HG02759 (cell line): ENCODE measurements at regions not wholly inside any gene's neighbourhood (a gene's known extent, or its start where the extent isn't known, plus 50 kb on each side); places are given as distances from the start of the nearest gene placed in this dataset.

ENCODE experiments used
- ATAC-seq: cut with Tn5 transposase; IDR thresholded peaks from one replicate; pipeline ENCODE4 v1.9.1; 2021; ENCODE audit warnings: mild to moderate bottlenecking, moderate library complexity; ENCODE audit not compliant: unreplicated experiment

DNA sequence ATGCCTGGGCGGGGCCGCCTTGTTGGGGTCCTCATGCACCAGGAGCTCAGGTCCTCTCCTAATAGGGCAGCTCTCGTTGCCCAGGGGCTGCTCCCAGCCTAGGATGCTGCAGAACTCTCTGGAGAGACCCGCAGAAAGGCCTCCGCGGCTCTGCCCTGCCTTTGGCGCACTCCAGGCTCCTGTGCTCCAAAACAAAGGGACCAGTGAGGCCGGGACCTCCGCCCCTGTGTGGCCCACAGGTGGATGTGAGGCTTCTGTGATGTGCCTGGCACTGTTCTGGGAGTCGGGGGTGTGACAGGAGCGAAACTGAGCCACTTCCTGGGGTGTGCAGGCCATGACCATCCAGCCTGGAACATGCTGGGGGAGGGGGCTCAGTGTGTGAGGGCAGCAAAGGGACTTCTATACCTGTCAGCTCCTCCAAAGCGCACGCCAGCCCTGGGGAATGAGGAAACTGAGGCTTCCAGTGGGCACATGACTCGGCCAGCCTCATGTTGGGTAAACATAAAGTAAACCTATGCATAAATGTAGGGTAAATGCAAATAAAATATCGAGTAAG lies 153.2 kb downstream of the IRF8 start:
- ATAC-seq, result no peak

DNA sequence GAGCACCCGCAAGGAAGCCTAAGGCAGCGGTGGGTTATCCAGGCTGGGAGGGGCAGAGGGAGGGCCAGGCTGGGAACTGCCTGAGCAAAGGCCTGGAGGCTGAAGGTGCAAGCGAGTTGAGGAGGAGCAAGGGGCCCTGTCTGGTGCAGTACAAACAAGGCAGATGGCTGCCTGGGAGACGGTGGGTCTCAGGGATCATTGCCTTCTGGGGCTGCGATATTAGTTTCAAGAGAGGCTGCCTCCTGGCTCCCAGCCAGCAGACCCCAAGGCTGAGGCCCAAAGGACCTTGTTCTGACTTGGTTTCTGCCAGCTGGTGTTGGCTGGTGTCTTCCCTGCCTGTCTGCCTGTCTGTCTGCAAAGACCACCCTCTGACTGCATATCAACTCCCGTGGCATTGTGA lies 154.0 kb downstream of the IRF8 start:
- ATAC-seq, result no peak

DNA sequence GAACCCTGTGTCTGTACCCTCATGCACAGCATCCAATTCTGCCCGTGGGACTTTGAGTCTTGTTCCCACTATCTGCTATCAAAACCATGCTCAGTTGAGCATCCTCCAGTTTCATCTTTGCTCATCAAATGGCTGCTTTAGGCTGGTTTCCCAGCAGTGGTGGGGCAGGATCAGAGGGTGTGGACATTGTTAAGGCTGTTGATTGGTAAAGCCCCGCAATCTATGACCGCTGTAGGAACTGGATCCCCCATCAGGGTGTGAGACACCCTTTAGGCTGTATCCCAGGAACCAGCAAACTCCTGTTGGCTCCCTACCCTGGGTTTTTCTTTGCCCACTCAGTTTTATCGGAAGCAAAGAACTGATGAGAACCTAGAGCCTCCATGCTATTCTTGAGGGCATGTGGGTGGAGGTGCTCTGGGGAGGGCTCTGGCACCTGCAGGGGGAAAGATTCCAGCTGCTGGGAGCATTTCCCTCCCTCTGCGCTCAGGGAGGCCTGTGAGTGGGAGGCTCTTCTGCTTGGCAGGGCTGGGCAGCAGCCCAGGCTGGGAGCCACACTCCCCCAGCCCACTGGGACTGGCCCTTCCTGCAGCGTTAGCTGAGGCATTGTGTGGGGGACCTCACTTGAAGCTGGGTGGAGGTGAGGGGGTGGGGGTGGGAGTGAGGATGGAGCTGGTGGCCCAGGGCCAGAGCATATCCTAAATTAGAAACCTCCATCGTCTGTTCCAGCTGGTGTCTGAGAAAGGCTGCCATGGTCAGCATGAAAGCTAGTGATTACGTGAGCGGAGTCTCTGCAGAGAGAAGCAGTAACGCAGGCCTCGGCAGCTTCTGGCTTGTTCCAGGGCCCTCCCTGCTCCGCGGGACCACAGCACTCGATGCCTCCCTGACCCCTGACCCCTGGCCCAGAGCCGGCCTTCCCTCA lies 160.6 kb downstream of the IRF8 start:
- no peak for ATAC-seq

DNA sequence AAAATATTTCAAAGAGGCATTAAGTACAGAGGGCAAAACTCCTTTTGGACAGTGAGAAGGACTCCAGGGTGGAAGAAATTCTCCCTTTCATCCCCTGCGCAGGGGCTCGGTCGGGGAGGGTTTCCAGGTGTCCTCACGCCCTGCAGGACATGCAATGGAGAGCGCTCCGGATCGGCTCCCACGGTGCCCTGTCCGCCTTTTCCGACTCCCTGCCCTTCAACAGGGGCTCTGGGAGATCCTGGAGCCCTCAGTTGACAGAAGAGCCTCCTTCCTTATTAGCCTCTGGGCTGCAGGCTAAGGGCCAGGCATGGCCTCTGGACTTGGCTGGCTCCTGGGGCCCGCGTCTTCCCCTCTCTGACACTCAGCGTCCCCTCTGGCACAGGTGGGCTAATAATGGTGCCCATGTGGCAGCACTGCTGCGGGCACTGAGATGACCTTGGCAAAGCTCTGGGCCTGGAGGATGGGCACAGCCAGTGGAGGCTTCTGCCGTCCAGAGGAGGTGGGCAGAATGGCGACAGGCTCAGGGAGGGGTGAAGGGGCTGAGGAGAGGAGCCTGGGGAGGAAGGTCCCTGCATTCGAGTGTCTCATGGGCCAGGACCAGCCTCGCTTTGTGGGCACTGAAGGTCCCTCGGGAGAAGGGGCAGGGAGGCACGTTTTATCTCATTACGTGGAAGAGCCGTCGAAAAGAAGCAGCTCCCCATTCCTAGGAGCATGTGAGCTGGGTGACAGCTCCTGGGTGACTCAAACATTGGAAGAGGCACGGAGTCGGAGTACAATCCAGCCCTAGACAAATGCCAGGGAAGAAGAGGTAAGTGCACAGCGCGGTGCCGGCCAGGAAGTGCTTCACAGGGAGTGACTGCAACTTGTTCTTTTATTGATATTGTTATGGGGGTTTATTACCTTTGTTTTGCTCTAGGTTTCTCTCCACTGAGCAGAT lies 161.7 kb downstream of the IRF8 start:
- ATAC-seq, result no peak

DNA sequence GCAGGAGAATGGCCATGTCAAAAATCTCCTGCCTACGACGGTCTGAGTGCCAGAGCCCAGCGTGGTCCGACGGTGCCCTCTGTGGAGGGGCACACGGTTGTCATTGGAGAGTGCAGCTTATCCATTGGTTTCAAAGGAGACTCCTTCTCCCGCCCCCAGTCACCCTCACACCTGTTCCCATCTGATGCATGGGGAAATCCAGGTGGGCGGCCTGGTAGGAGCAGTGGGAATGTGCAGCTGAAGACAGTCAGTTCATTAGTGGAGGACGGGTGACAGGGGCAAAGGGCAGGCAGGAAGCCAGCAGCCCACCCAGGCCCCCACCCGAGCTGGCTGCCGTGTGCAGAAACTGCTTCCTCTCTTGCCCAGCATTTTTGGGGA lies 162.3 kb downstream of the IRF8 start:
- no peak for ATAC-seq

DNA sequence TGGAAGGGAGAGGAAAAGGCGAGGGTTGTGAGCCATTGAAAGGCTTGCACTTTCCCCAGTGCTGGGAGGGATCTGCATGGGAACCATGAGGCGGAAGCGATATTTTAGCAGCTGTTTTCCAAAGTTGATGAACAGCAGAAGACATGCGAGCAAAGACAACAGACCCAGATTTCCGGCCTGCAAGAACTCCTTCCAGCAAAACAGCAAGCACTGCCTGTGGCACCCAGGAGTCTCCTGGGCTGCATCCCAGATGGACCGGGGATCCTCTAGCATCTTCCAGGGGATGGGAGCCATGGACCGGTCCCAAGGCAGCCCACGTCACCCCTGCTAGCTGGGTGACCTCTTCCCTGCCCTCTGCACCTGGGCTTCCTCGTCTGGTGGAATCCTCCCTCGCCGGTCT lies 162.8 kb downstream of the IRF8 start:
- ATAC-seq, result no peak

DNA sequence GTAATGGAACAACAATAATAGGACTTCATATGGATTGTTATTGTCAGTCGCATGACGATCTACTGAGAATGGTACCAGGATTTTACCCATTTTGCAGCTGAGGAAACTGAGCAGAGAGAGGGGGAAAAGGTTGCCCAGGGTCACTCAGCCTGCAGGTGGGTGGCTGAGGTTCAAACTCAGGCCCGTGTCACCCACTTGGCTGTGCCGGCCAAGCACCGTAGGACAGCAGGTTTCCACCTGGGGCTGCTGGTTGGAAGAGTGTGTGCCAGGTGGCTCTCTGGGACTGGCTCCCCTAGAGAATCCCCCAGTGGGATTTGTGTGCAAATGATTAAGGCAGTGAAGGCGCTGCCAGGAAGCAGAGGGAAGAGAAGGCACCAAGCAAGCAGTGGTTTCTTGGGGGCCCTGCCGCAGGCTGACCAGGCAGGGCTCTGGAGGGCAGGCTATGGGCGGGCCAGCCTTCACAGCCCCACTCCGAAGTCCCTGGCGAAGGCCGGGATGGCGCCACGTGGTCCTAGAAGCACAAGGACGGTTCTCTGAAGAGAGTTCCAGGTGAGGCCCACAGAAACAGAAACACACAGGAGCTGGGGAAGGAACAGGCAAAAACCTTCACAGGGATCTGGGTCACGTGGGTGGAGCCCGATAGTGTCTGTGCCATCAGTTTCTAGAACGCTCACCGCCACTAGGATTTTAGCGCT lies 163.5 kb downstream of the IRF8 start:
- no peak for ATAC-seq

DNA sequence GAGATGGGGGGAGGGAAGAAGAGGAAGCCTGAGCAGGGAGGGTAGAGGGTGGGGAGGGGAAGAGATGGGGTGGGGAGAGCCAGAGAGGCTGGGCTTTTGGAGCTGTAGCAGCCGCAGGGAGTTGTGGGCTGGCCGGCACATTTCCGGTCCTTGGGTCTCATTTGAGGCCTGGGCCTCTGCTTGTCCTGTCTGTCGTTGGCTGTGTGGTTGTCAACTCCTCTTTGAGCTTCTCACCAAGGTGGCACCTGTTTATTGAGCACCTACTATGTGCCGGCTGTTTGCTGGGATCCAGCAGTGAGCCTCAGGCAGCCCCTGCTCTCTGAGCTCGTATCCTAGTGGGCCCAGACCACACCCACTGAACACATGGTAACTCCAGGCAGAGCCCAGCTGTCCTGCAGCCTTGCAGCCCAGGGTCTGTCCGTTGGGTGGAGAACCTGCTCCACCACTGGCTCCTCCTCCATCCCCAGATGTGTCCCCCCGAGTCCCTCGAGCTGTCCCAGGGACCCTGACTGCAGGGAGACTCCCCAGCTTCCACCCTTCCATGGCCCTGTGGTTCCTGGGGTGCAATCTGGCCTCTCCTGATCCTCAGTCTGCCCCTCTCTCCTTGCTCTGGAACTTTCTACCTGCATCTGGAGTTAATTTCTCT lies 164.9 kb downstream of the IRF8 start:
- ATAC-seq, result no peak

DNA sequence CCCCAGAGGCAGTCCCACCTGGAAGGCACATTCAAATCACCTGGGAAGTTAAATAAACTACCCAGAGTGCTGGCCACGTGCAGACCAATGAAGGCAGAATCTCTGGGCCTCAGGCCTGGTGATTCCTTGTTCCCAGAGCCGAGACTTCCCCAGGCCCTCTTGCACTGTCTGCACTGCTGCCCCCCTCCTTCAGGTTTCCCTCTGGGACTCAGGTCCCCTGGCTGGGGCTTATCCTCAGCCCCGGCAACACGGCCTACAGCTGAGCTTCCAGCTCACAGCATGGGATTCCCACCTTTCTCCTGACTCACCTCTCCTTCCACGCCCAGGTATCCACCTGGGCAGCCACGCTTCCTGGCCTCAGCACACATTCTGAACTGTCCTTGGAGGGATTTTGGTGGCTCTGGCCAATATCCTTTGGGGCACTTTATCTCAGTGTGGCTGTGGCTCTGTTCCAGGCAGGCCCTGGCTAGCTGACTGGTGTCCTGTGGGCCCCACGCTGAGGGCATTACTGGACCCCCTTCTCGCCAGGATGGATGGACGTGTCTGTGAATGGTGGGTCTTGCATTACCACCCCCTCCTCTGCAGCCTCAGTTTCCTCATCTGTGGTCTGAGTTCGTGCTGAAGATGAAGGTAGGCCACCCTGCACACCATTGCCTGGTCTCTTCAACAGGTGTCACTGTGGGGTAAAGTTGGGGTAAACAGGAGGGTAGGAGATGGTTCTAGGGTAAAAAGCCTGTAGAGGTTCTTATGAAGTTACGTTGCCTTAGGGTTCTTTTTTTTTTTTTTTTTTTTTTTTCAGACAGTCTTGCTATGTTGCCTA lies 165.7 kb downstream of the IRF8 start:
- ATAC-seq, result no peak

DNA sequence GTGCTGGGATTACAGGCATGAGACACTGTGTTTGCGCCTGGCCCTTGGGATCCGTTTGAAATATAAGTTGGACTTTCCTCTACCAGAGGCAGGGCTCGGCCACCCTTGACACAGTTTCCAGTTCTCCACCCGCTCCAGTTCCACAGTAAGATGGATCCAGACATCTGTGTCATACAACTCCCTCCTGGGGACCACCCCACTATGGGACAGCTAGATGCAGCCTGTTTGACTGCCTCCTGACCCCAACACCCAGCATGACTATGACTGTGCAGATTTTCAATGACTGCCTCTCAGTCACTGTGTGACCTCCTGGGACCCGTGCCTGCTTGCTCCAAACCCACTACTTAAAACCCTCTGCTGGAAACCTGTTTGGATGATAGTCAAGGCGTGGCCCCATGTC lies 166.7 kb downstream of the IRF8 start:
- ATAC-seq, result no peak

DNA sequence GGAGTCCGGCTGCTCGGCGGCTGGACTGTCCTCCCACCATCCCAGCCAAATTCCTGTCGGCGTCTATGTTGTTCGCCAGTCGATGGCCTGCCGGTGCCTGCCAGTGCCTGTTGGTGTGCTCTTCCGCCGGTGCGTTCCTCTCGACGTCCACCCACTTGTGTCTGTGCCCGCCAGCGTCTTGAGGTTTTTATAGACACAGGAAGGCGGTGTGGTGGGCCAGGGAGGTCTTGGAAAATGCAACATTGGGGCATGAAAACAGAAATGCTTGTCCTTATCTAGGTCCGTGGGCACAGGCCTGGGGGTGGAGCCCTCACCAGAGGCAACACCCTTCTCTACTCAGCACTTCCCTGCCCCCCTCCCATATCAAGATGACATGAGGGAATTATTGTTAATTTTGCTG lies 167.8 kb downstream of the IRF8 start:
- no peak for ATAC-seq

DNA sequence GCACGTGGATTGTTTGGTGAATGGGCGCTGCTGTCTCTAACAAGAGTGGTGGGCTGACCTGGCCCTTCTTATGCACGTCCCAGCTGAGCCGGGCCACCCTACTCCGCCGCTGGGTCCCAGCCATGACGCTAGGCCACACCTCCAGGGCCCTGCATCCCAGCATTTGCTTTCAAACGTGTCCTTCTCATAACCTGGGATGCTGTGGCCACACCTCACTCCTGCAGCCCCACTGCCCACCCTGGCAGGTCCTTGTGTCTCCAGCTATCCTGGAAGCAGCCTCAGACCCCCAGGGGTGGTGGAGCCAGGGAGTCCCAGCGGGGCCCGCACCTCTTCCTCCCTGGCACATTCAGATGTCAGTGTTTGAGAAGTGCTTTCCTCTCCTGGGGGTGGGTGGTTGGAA lies 168.6 kb downstream of the IRF8 start:
- no peak for ATAC-seq

DNA sequence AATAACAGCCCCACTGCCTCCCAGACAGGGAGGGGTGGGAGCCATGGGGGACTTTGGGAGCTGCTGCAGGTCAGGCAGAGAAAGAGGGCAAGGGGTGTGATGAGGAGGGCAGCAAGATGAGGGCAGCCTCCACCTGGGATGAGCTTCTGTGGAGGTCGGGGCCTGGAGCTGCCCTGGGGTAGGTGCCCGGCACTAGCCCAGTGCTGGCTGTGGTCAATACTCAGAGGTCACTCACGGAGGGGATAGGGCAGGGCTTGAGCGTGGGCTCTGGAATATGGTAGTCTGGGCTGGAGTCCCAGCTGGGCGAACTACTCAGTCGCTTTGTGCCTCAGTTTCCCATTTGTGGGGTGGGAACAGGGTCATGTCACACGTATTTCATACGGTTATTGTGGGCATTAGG lies 169.0 kb downstream of the IRF8 start:
- ATAC-seq, result no peak

DNA sequence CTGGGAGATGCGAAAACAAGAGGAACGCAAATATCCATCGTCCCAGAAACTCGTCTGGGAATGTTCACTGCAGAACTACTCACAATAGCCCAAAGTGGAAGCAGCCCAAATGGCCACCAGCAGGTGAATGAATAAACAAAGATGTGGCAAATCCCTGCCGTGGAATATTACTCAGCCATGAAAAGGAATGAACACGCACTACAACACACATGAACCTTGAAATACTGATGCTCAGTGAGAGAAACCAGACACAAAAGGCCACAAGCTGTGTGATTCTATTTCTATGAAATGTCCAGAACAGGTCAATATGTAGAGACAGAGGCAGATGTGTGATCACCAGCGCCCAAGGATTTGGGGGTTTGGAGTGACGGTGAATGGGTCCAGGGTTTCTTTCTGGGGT lies 169.8 kb downstream of the IRF8 start:
- ATAC-seq, result no peak

DNA sequence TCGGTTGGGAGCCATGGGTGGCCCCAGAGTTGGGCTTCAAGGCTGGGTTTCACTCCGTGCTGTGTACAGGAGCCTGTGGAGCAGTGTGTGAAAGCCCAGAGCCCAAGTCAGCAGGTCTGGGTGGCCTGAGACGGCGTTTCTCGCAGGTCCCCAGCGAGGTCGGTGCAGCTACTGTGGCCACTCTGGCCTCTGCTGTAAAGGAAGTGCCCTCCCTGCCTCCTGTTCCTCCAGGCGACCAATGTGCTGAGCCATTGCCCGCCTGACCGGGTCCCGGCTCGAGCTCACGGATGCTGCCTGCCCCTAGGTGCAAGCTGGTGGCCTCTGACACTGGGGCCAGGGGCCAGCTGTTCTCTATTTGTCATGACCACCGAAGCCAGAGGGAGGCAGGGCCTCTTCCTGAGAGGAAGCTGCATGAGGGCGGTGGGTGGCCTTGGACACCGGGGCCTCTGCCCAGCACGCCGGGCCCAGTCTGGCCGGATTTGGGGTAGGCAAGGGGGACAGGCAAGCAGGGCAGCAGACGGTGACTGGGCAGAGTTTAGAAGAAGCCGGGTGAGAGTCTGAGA lies 170.9 kb downstream of the IRF8 start:
- no peak for ATAC-seq

DNA sequence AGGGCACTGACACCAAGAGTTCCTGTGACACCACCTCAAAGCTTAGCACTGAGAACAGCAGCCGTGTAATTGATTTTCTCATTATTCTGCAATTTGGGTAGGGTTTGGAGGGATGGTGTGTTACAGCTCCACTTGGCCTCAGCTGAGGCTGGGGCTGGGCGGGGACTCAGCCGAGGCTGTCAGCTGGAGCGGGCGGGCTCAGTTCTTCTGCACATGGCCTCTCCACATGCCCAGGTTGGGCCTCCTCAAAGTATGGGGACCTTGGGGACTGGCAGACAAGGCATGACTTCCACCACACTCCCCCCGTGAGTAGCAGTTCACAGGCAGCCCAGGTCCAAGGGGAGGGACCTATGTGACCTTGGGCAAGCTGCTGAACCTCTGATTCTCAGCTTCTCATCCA lies 171.5 kb downstream of the IRF8 start:
- ATAC-seq, result no peak

DNA sequence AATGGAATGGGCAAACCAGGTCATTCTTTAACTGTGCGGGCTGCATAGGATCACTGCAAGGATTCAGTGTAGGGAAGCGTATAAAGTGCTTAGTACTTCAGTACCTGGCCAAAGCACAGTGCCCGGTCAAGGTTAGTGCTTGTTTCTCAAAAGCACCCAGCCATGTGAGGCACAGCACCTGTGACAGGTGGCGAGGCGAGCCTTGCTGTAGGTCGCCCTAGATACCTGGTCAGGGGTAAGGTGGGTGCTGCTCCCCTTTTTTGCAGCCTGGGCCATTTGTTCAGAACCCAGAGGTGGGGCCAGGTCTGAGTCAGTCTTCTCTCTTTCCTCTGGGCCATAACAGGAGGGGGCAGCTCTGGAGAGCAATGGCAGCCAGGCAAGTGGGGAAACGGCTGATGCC lies 172.0 kb downstream of the IRF8 start:
- ATAC-seq, result no peak

DNA sequence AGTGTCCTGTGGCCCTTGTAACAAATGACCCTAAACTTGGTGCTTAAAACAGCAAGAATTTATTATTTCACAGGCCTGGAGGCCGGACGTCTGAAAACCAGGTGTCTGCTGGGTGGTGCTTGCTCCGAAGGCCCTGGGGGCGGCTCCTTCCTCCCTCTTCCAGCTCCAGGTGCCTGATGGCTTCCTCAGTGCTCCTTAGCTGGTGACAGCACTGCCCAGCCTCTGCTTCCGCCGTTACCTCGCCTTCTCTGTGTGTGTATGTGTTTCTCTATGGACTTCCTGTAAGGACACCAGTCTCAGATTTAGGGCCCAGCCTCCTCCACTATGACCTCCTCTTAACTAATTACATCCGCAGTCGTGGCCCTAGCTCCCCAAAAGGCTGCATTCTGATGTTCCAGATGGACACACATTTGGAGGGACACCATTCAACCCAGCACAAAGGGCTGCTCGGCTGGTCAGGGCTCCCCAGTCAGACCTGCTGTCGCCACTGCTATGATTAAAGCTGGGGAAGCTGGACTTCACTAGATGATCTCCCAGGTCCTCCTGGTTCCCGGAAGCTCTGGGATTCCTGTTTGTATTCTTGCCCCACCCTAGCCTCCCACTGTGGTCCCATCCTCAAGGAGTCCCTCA lies 172.8 kb downstream of the IRF8 start:
- ATAC-seq, result no peak
